ENCODE measurements at regions not wholly inside any gene's neighbourhood (a gene's known extent, or its start where the extent isn't known, plus 50 kb on each side); places are given as distances from the start of the nearest gene placed in this dataset.

GRCh38 chr2:83233781-83234180 is 1225.3 kb downstream of the SUCLG1 start:
- no peak for TF ChIP-seq POLR2A (IDR thresholded peaks at IDR 0.05; ENCODE audit: low read length)
- no peak for TF ChIP-seq GATA1 (IDR thresholded peaks at IDR 0.05; ENCODE audit: low read depth, low read length)
